Suprapubic skin (tissue), 4 donors: ENCODE measurements at regions not wholly inside any gene's neighbourhood (a gene's known extent, or its start where the extent isn't known, plus 50 kb on each side); places are given as distances from the start of the nearest gene placed in this dataset.

Experiments used
- DNase-seq, 2 donors: peaks; one replicate each; pipeline ENCODE4 v3.0.0-alpha.2; 2019; ENCODE audit warnings: low spot score in 2 of 2
- H3K27ac ChIP-seq: fragments of 200-600 bp; sonication (generic); one replicate; pipeline ENCODE4 v1.5.1; 2019
- H3K27me3 ChIP-seq: fragments of 200-600 bp; sonication (generic); one replicate; pipeline ENCODE4 v1.5.1; 2019
- H3K36me3 ChIP-seq: fragments of 200-600 bp; sonication (generic); one replicate; pipeline ENCODE4 v1.5.1; 2019
- H3K4me1 ChIP-seq: fragments of 200-600 bp; sonication (generic); one replicate; pipeline ENCODE4 v1.5.1; 2019
- H3K4me3 ChIP-seq: fragments of 200-600 bp; sonication (generic); one replicate; pipeline ENCODE4 v1.5.1; 2019; ENCODE audit warnings: mild to moderate bottlenecking
- H3K9me3 ChIP-seq: fragments of 200-600 bp; sonication (generic); one replicate; pipeline ENCODE4 v1.5.1; 2019
- EP300 ChIP-seq: sonication (generic); formaldehyde crosslinking; IDR thresholded peaks from one replicate; pipeline ENCODE4 v1.6.1; 2017; ENCODE audit warnings: antibody characterized with exemption
- POLR2A ChIP-seq, 2 donors: fragments of 450-650 bp; IDR thresholded peaks; one replicate each; pipeline ENCODE4 v1.6.1; 2017; ENCODE audit warnings: antibody characterized with exemption in 2 of 2, mild to moderate bottlenecking in 2 of 2, moderate library complexity in 2 of 2
- POLR2AphosphoS5 ChIP-seq, 3 donors: sonication (generic); formaldehyde crosslinking; IDR thresholded peaks; one replicate each; pipeline ENCODE4 v1.6.1; 2017; ENCODE audit warnings: antibody characterized with exemption in 3 of 3
- WGBS: methylation state at CpG from one replicate; pipeline ENCODE4 v1.1.5; 2018; 5-methylcytosine and 5-hydroxymethylcytosine counted together
- TF ChIP-seq, protein P1 (sequence below), 2 donors: fragments of 200-600 bp in 1 of 2; fragments of 450-650 bp in 1 of 2; sonication (generic) in 1 of 2; IDR thresholded peaks; one replicate each; pipeline ENCODE4 v1.5.1; 2016 to 2019; ENCODE audit warnings: antibody characterized with exemption in 2 of 2, mild to moderate bottlenecking in 1 of 2, moderate library complexity in 1 of 2

DNA sequence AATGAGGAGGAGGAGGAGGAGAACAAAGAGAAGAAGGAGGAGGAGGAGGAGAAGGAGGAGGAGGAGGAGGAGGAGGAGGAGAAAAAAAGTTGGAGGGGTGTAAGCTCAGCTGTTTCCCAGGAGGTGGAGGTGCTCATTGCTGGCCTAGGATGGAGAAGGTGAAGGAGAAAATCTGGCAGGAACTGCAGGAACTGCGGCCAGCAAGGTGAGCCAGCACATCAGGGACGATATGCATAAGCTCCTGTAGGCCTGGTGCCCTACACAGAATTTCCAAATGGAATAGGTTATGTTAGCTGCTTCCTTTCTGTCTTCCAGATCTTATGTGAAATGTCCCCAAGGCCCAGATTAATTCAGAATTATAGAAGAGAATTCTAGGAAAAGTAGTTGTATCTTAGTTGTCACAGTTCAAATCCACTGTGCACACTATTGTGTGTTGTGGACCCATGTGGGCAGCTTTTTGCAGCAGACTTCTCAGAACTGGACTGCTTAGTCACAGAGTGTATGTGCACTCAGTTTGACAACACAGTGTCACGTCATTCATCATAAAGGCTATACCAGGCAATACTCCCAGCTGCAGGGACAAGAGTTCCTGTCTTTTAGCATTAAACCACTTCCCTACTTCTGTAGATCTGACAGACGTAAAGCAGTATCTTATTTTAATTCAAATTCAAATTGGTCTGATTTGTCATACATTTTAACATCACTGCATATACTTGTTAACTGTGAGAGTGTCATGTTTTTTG, 303.7 kb downstream of the HLX start:
- Histone ChIP-seq H3K4me3 (no peak overlapping the region), H3K27me3 (no peaks in the 10 kb centered on the region), H3K9me3 (no peaks in the 10 kb centered on the region), H3K4me1 (no peaks in the 10 kb centered on the region), H3K27ac (no peak overlapping the region), H3K36me3 (no peaks in the 10 kb centered on the region)
- TF ChIP-seq POLR2A (IDR thresholded peaks at IDR 0.05) = no peak
- TF ChIP-seq EP300 = no peak
- TF ChIP-seq, protein P1, sequence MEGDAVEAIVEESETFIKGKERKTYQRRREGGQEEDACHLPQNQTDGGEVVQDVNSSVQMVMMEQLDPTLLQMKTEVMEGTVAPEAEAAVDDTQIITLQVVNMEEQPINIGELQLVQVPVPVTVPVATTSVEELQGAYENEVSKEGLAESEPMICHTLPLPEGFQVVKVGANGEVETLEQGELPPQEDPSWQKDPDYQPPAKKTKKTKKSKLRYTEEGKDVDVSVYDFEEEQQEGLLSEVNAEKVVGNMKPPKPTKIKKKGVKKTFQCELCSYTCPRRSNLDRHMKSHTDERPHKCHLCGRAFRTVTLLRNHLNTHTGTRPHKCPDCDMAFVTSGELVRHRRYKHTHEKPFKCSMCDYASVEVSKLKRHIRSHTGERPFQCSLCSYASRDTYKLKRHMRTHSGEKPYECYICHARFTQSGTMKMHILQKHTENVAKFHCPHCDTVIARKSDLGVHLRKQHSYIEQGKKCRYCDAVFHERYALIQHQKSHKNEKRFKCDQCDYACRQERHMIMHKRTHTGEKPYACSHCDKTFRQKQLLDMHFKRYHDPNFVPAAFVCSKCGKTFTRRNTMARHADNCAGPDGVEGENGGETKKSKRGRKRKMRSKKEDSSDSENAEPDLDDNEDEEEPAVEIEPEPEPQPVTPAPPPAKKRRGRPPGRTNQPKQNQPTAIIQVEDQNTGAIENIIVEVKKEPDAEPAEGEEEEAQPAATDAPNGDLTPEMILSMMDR (IDR thresholded peaks at IDR 0.05) = no peak
- no peak for TF ChIP-seq POLR2AphosphoS5 (IDR thresholded peaks at IDR 0.05)
- WGBS = 77% methylated on average over 4 of the region's 4 CpGs
- no peak for DNase-seq

DNA sequence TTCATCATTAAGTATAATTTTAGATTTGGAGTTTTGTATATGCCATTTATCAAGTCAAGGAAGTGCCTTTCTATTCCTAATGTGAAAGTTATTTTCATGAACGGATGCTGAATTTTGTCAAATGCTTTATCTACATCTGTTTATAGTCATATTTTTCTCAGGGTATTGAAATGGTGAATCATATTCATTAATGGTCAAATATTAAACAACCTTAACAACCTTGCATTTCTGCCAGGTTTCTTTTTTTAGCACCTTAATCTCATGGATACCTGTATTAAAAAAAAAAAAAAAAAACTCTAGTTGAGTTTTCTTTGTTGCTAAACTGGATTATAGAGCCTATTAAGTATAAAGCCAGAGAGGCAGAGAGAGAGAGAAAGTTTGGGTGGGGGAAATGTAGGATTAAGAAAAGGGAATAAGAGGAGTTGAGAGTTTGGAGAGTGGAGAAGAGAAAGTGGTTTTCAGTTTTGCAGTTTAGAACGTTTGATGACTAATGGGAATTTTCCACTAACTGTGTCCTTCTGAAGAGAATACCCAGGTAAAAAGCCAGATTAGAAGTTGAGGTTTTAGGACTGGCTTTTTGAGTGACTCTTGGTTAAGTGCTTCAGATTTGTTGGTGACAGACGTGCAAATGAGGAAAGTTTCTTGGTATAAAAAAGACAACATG, 305.0 kb downstream of the HLX start:
- WGBS = 61% methylated on average over 3 of the region's 3 CpGs
- no peaks in the 10 kb centered on the region for H3K27me3 ChIP-seq
- no peaks in the 10 kb centered on the region for H3K9me3 ChIP-seq
- H3K36me3 ChIP-seq = no peaks in the 10 kb centered on the region
- no peak for DNase-seq
- H3K4me1 ChIP-seq = no peaks in the 10 kb centered on the region
- TF ChIP-seq, protein P1 (IDR thresholded peaks at IDR 0.05) = no peak
- TF ChIP-seq POLR2A (IDR thresholded peaks at IDR 0.05) = no peak
- no peak for TF ChIP-seq POLR2AphosphoS5 (IDR thresholded peaks at IDR 0.05)
- TF ChIP-seq EP300 = no peak
- H3K27ac ChIP-seq = no peak overlapping the region
- no peak overlapping the region for H3K4me3 ChIP-seq

DNA sequence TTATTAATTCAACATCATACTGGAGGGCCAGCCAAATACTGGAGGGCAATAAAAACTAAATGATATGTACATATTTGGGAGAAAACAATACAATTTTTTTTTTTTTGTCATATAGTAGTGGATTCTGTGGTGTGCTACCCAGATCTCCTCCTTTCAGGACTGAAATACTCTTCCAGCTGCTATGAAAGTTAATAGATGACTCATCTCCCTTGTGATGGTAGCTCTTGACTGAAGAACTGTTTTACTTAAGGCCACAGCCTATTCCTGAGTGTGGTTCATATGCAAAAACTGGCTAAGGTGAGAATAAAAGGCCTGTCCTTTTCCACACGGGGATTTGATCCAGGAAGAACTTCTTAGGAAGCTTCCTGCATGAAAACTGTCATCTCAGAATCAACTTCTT, 307.9 kb downstream of the HLX start:
- 60% methylated on average over 1 of the region's 1 CpG for WGBS
- TF ChIP-seq POLR2AphosphoS5 (IDR thresholded peaks at IDR 0.05) = no peak
- TF ChIP-seq, protein P1 (IDR thresholded peaks at IDR 0.05) = no peak
- no peak for TF ChIP-seq EP300
- no peak for TF ChIP-seq POLR2A (IDR thresholded peaks at IDR 0.05)
- Histone ChIP-seq H3K9me3 (no peaks in the 10 kb centered on the region), H3K27ac (no peak overlapping the region), H3K4me3 (no peak overlapping the region), H3K27me3 (no peaks in the 10 kb centered on the region), H3K4me1 (no peaks in the 10 kb centered on the region), H3K36me3 (no peaks in the 10 kb centered on the region)
- DNase-seq = no peak

DNA sequence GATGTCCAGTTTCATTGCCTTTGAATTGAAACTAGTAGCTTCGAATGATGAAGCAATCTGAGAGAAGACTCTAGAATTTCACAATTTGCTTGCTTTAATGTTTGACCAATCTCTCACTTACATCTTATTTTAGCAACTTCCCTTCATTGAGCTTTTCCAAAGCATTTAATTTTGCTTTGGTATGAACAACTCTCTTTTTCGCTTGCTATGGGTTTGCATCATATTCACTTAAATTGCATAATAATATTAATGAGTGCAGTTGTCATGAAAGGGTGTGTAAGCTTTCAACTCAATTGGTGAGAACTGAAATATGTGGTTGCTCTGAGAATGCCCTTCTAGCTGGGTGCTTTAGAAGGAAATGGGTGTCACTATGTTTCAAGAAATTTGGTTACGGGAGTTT, 309.2 kb downstream of the HLX start:
- H3K27me3 ChIP-seq = no peaks in the 10 kb centered on the region
- H3K4me1 ChIP-seq = no peaks in the 10 kb centered on the region
- no peaks in the 10 kb centered on the region for H3K9me3 ChIP-seq
- TF ChIP-seq, protein P1 (IDR thresholded peaks at IDR 0.05) = no peak
- no peak for TF ChIP-seq POLR2AphosphoS5 (IDR thresholded peaks at IDR 0.05)
- TF ChIP-seq POLR2A (IDR thresholded peaks at IDR 0.05) = no peak
- TF ChIP-seq EP300 = no peak
- whole genome bisulfite sequencing = 85% methylated on average over 3 of the region's 3 CpGs
- DNase-seq = no peak
- no peak overlapping the region for H3K27ac ChIP-seq
- no peaks in the 10 kb centered on the region for H3K36me3 ChIP-seq
- no peak overlapping the region for H3K4me3 ChIP-seq

- no peaks in the 10 kb centered on the region for H3K9me3 ChIP-seq
- H3K27ac ChIP-seq = no peak overlapping the region
- no peak for DNase-seq
- 80% methylated on average over 2 of the region's 2 CpGs for WGBS
- H3K36me3 ChIP-seq = no peaks in the 10 kb centered on the region
- H3K4me1 ChIP-seq = no peaks in the 10 kb centered on the region
- H3K4me3 ChIP-seq = no peak overlapping the region
- H3K27me3 ChIP-seq = no peaks in the 10 kb centered on the region
- no peak for TF ChIP-seq EP300
These were observed 311.0 kb downstream of the HLX start for GRCh38 chr1:221190249-221190648.
